Liver (tissue), 8 donors: ENCODE measurements at regions not wholly inside any gene's neighbourhood (a gene's known extent, or its start where the extent isn't known, plus 50 kb on each side); places are given as distances from the start of the nearest gene placed in this dataset.

ENCODE experiments used
- DNase-seq: peaks from one replicate; pipeline ENCODE4 v3.0.0-alpha.2; 2017; ENCODE audit warnings: low spot score
- H3K27ac ChIP-seq, 2 donors: one replicate each; pipeline ENCODE4 v1.7.0; 2013; ENCODE audit warnings: inconsistent platforms in 2 of 2, low read length in 2 of 2, control low read depth in 1 of 2, low read depth in 1 of 2, mild to moderate bottlenecking in 1 of 2
- H3K27me3 ChIP-seq, 4 donors: one replicate each; pipeline versions ENCODE4 v1.6.1 to v1.7.0; 2013; ENCODE audit warnings: low read length in 3 of 4, inconsistent platforms in 1 of 4, mild to moderate bottlenecking in 1 of 4, moderate library complexity in 1 of 4; ENCODE audit not compliant: control insufficient read depth in 4 of 4, insufficient read depth in 4 of 4
- H3K36me3 ChIP-seq, 4 donors: one replicate each; pipeline versions ENCODE4 v1.6.1 to v1.7.0; 2013; ENCODE audit warnings: low read length in 3 of 4, mild to moderate bottlenecking in 3 of 4, low read depth in 1 of 4, moderate library complexity in 1 of 4; ENCODE audit not compliant: control insufficient read depth in 4 of 4, insufficient read depth in 3 of 4
- H3K4me1 ChIP-seq, 4 donors: one replicate each; pipeline versions ENCODE4 v1.6.1 to v1.7.0; 2013; ENCODE audit warnings: low read length in 3 of 4, mild to moderate bottlenecking in 3 of 4, moderate library complexity in 1 of 4; ENCODE audit not compliant: control insufficient read depth in 4 of 4, insufficient read depth in 4 of 4
- H3K4me3 ChIP-seq, 3 donors: one replicate each; pipeline versions ENCODE4 v1.6.1 to v1.7.0; 2013; ENCODE audit warnings: low read length in 3 of 3, control low read depth in 1 of 3, low read depth in 1 of 3, mild to moderate bottlenecking in 1 of 3
- H3K9ac ChIP-seq, 2 donors: one replicate each; pipeline ENCODE4 v1.7.0; 2013; ENCODE audit warnings: low read length in 2 of 2, mild to moderate bottlenecking in 2 of 2, moderate library complexity in 2 of 2, control low read depth in 1 of 2, low read depth in 1 of 2
- H3K9me3 ChIP-seq, 4 donors: one replicate each; pipeline versions ENCODE4 v1.6.1 to v1.7.0; 2013; ENCODE audit warnings: low read length in 3 of 4; ENCODE audit not compliant: control insufficient read depth in 4 of 4
- ATF3 ChIP-seq: IDR thresholded peaks from 2 replicates; pipeline ENCODE4 v1.6.1; 2016; ENCODE audit warnings: antibody characterized with exemption
- CTCF ChIP-seq: fragments of 150-350 bp; IDR thresholded peaks from 2 replicates; pipeline ENCODE4 v1.5.1; 2017; ENCODE audit warnings: improper control_type of control experiment, low read depth, low read length; ENCODE audit not compliant: missing input control
- EGR1 ChIP-seq, 2 donors: IDR thresholded peaks; 2 replicates each; pipeline ENCODE4 v1.6.1; 2016 to 2018; ENCODE audit warnings: antibody characterized with exemption in 2 of 2, low read depth in 2 of 2
- FOXA1 ChIP-seq: IDR thresholded peaks from 2 replicates; pipeline ENCODE4 v1.6.1; 2016; ENCODE audit warnings: antibody characterized with exemption
- FOXA2 ChIP-seq: IDR thresholded peaks from 2 replicates; pipeline ENCODE4 v1.6.1; 2016; ENCODE audit warnings: antibody characterized with exemption
- GABPA ChIP-seq, 2 donors: IDR thresholded peaks in 1 of 2; conservative IDR thresholded peaks in 1 of 2; 2 replicates each; pipeline ENCODE4 v1.6.1; 2016; ENCODE audit warnings: antibody characterized with exemption in 2 of 2, mild to moderate bottlenecking in 1 of 2, moderate library complexity in 1 of 2
- HNF4A ChIP-seq, 2 donors: conservative IDR thresholded peaks; 2 replicates each; pipeline ENCODE4 v1.6.1; 2016; ENCODE audit warnings: antibody characterized with exemption in 2 of 2, mild to moderate bottlenecking in 2 of 2
- HNF4G ChIP-seq: IDR thresholded peaks from 2 replicates; pipeline ENCODE4 v1.6.1; 2016; ENCODE audit warnings: antibody characterized with exemption
- JUND ChIP-seq, 2 donors: IDR thresholded peaks; 2 replicates each; pipeline ENCODE4 v1.6.1; 2016; ENCODE audit warnings: antibody characterized with exemption in 2 of 2
- MAX ChIP-seq: IDR thresholded peaks from 2 replicates; pipeline ENCODE4 v1.6.1; 2016; ENCODE audit warnings: antibody characterized with exemption
- RAD21 ChIP-seq, 2 donors: IDR thresholded peaks; 2 replicates each; pipeline ENCODE4 v1.6.1; 2016; ENCODE audit warnings: antibody characterized with exemption in 2 of 2, mild to moderate bottlenecking in 2 of 2
- REST ChIP-seq: IDR thresholded peaks from 2 replicates; pipeline ENCODE4 v1.6.1; 2016; ENCODE audit warnings: antibody characterized with exemption, mild to moderate bottlenecking
- RXRA ChIP-seq, 2 donors: IDR thresholded peaks; 2 replicates each; pipeline ENCODE4 v1.6.1; 2017 to 2018; ENCODE audit warnings: antibody characterized with exemption in 2 of 2, mild to moderate bottlenecking in 1 of 2
- SP1 ChIP-seq: IDR thresholded peaks from 2 replicates; pipeline ENCODE4 v1.6.1; 2018; ENCODE audit warnings: antibody characterized with exemption, mild to moderate bottlenecking
- TAF1 ChIP-seq: conservative IDR thresholded peaks from 2 replicates; pipeline ENCODE4 v1.6.1; 2016; ENCODE audit warnings: antibody characterized with exemption, mild to moderate bottlenecking
- YY1 ChIP-seq: IDR thresholded peaks from 2 replicates; pipeline ENCODE4 v1.6.1; 2016; ENCODE audit warnings: antibody characterized with exemption, mild to moderate bottlenecking
- ZBTB33 ChIP-seq: IDR thresholded peaks from 2 replicates; pipeline ENCODE4 v1.6.1; 2016; ENCODE audit warnings: antibody characterized with exemption
- whole genome bisulfite sequencing: extraction: QIAGEN DNeasy Blood & Tissue Kit; methylation state at CpG from one replicate; pipeline ENCODE4 v1.1.7; 2013; 5-methylcytosine and 5-hydroxymethylcytosine counted together
- donor health status: healthy.
- donor health status: healthy.
- donor health status: healthy.
- donor health status: healthy.
- donor health status: healthy.

GRCh38 chr15:98213346-98213979 is 253.0 kb downstream of the ARRDC4 start:
- Histone ChIP-seq H3K27ac (no peak overlapping the region), H3K9ac (no peak overlapping the region), H3K9me3 (no peaks in the 10 kb centered on the region), H3K36me3 (no peaks in the 10 kb centered on the region), H3K4me3 (no peak overlapping the region), H3K4me1 (no peaks in the 10 kb centered on the region), H3K27me3 (peaks cover 0 to 3% (median 0%) of the 10 kb centered on the region in 4 donors)
- no peak for DNase-seq
- TF ChIP-seq REST (no peak), FOXA2 (no peak), ATF3 (no peak), SP1 (no peak), MAX (no peak)
- 68% methylated on average over 6 of the region's 6 CpGs for WGBS

GRCh38 chr15:98216166-98216565 is 255.7 kb downstream of the ARRDC4 start:
- TF ChIP-seq EGR1 (IDR thresholded peaks at IDR 0.05; ENCODE audit: low read depth in 2 of 2) (no peak), JUND (IDR thresholded peaks at IDR 0.05) (no peak), CTCF (no peak)
- peaks cover 0 to 3% (median 0%) of the 10 kb centered on the region in 4 donors for H3K27me3 ChIP-seq
- H3K9me3 ChIP-seq = no peaks in the 10 kb centered on the region
- no peak overlapping the region for H3K9ac ChIP-seq
- no peak overlapping the region for H3K27ac ChIP-seq
- H3K4me1 ChIP-seq = no peaks in the 10 kb centered on the region
- H3K4me3 ChIP-seq = no peak overlapping the region
- 50% methylated on average over 4 of the region's 4 CpGs for WGBS
- DNase-seq = no peak
- no peaks in the 10 kb centered on the region for H3K36me3 ChIP-seq

- H3K4me1 ChIP-seq = no peaks in the 10 kb centered on the region
- no peak overlapping the region for H3K27ac ChIP-seq
- no peak for DNase-seq
- WGBS = 72% methylated on average over 6 of the region's 6 CpGs
- H3K27me3 ChIP-seq = peaks cover 0 to 3% (median 0%) of the 10 kb centered on the region in 4 donors
- H3K9me3 ChIP-seq = no peaks in the 10 kb centered on the region
- no peak overlapping the region for H3K4me3 ChIP-seq
- no peak overlapping the region for H3K9ac ChIP-seq
- H3K36me3 ChIP-seq = no peaks in the 10 kb centered on the region
- TF ChIP-seq GABPA (IDR thresholded peaks at IDR 0.05 in 1 of 2, conservative IDR thresholded peaks at IDR 0.05 in 1 of 2) (no peak), ATF3 (no peak), TAF1 (no peak), FOXA1 (no peak), ZBTB33 (no peak), HNF4A (conservative IDR thresholded peaks at IDR 0.05) (no peak), RXRA (IDR thresholded peaks at IDR 0.05) (no peak), YY1 (no peak), HNF4G (no peak), RAD21 (IDR thresholded peaks at IDR 0.05) (no peak), MAX (no peak), FOXA2 (no peak), JUND (IDR thresholded peaks at IDR 0.05) (no peak), SP1 (no peak)
These were observed 256.9 kb downstream of the ARRDC4 start for GRCh38 chr15:98217356-98217755.
